ENCODE measurements at regions not wholly inside any gene's neighbourhood (a gene's known extent, or its start where the extent isn't known, plus 50 kb on each side); places are given as distances from the start of the nearest gene placed in this dataset.

DNA sequence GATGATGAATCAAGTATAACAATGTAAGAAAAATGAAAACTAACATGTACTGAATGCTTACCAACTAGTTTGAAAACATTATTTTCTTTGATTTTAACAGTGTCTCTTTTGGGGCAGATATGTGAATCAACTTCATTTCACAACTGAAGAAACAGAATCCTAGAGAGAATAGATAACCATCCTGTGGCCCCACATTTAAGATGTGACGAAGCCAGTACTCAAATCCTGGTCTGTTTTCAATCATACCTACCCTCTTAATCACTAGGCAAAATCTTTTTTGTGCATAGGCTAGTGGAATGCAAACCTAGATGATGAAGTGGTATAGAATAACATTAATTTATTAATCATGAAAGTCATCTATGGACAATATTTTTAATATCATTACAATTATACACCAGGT lies 371.6 kb upstream of the EPHA7 start:
- no peak for TF ChIP-seq EP300 (IDR thresholded peaks at IDR 0.05)
- TF ChIP-seq POLR2A (IDR thresholded peaks at IDR 0.05): no peak
- no peak for TF ChIP-seq POLR2AphosphoS5 (IDR thresholded peaks at IDR 0.05)
- no peak for TF ChIP-seq CTCF (IDR thresholded peaks at IDR 0.05)
- 58 to 67% methylated on average over 1 of the region's 1 CpG for WGBS, 2 donors (ENCODE audit: low coverage in 1 of 2)
- ATAC-seq: no peak
- Histone ChIP-seq H3K4me3 (no peak overlapping the region), H3K9me3 (no peaks in the 10 kb centered on the region), H3K27me3 (no peaks in the 10 kb centered on the region), H3K4me1 (peaks cover 0 to 27% (median 2%) of the 10 kb centered on the region in 3 donors), H3K36me3 (no peaks in the 10 kb centered on the region), H3K27ac (no peak overlapping the region)

GRCh38 chr6:93789532-93789931 lies 370.2 kb upstream of the EPHA7 start:
- H3K9me3 ChIP-seq: no peaks in the 10 kb centered on the region
- peaks cover 0 to 39% (median 2%) of the 10 kb centered on the region in 3 donors for H3K4me1 ChIP-seq
- no peaks in the 10 kb centered on the region for H3K36me3 ChIP-seq
- no peak overlapping the region for H3K4me3 ChIP-seq
- no peak for ATAC-seq
- H3K27ac ChIP-seq: no peak overlapping the region
- no peak for TF ChIP-seq EP300 (IDR thresholded peaks at IDR 0.05)
- TF ChIP-seq POLR2AphosphoS5 (IDR thresholded peaks at IDR 0.05): no peak
- no peak for TF ChIP-seq CTCF (IDR thresholded peaks at IDR 0.05)
- no peak for TF ChIP-seq POLR2A (IDR thresholded peaks at IDR 0.05)
- no peaks in the 10 kb centered on the region for H3K27me3 ChIP-seq
- WGBS, 2 donors (ENCODE audit: low coverage in 1 of 2): 62 to 76% methylated on average over 2 of the region's 2 CpGs

GRCh38 chr6:93787841-93788240 lies 368.5 kb upstream of the EPHA7 start:
- peaks cover 0 to 40% (median 2%) of the 10 kb centered on the region in 3 donors for H3K4me1 ChIP-seq
- no peak overlapping the region for H3K27ac ChIP-seq
- WGBS, 2 donors (ENCODE audit: low coverage in 1 of 2): 76 to 77% methylated on average over 2 to 3 of the region's 3 CpGs
- no peak for ATAC-seq
- H3K9me3 ChIP-seq: no peaks in the 10 kb centered on the region
- no peaks in the 10 kb centered on the region for H3K27me3 ChIP-seq
- TF ChIP-seq POLR2AphosphoS5 (IDR thresholded peaks at IDR 0.05) (no peak), EP300 (IDR thresholded peaks at IDR 0.05) (no peak), CTCF (IDR thresholded peaks at IDR 0.05) (no peak), POLR2A (IDR thresholded peaks at IDR 0.05) (no peak)
- H3K4me3 ChIP-seq: no peak overlapping the region
- no peaks in the 10 kb centered on the region for H3K36me3 ChIP-seq

DNA sequence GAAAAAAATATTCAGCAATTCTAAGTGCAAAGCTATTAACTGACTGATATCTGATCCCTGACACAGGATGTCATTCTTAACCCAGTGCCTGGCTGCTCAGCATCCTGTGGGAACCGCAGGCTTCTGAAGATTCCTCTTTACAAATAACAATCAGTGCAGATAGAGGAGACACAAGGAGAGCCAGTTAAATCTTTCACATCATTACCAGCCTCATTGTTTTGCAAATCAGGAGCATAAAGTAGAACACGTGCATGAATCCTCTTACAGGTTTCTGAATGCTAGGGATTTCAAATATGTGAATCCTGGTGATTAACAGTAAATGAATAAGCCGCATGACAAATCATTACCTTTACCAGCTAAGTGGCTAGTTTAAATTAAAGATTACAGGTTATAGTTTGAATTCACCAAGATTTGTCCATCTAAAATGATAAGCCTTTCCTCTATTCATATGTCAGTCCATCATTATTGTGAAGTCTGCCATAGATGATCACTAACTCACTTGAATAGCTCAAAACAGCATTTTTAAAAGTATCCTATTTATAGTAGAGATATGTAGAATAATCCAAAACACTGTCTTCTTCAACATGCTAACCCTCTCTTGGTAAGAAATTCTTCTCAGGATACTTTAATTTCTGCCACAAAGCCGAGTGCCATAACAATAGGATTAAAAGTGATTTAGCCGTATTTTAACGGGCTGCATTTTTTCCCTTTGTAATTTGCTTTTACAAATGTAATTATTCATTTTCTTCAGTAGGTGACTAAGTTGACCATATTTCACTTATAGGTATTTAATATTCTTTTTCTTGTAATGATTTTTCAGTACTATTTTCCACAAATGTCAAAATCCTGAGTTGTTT lies 367.3 kb upstream of the EPHA7 start:
- TF ChIP-seq CTCF (IDR thresholded peaks at IDR 0.05) (no peak), EP300 (IDR thresholded peaks at IDR 0.05) (no peak), POLR2A (IDR thresholded peaks at IDR 0.05) (no peak), POLR2AphosphoS5 (IDR thresholded peaks at IDR 0.05) (no peak)
- no peaks in the 10 kb centered on the region for H3K27me3 ChIP-seq
- no peaks in the 10 kb centered on the region for H3K36me3 ChIP-seq
- no peak overlapping the region for H3K4me3 ChIP-seq
- peaks cover 0 to 33% (median 2%) of the 10 kb centered on the region in 3 donors for H3K4me1 ChIP-seq
- H3K27ac ChIP-seq: no peak overlapping the region
- 48 to 53% methylated on average over 6 of the region's 6 CpGs for WGBS, 2 donors (ENCODE audit: low coverage in 1 of 2)
- H3K9me3 ChIP-seq: no peaks in the 10 kb centered on the region
- no peak for ATAC-seq

GRCh38 chr6:93785694-93786030 lies 366.3 kb upstream of the EPHA7 start:
- 77 to 86% methylated on average over 3 of the region's 3 CpGs for WGBS, 2 donors (ENCODE audit: low coverage in 1 of 2)
- H3K27me3 ChIP-seq: no peaks in the 10 kb centered on the region
- H3K36me3 ChIP-seq: no peaks in the 10 kb centered on the region
- TF ChIP-seq EP300 (IDR thresholded peaks at IDR 0.05): no peak
- H3K4me3 ChIP-seq: peak overlapping the region; percentile 22 to 29
- no peak for ATAC-seq
- H3K27ac ChIP-seq: peak overlapping the region in 3 of 4 donors; percentile 23 to 49 (median 25)
- H3K9me3 ChIP-seq: no peaks in the 10 kb centered on the region
- H3K4me1 ChIP-seq: peaks cover 0 to 33% (median 2%) of the 10 kb centered on the region in 3 donors
